ENCODE measurements at regions not wholly inside any gene's neighbourhood (a gene's known extent, or its start where the extent isn't known, plus 50 kb on each side); places are given as distances from the start of the nearest gene placed in this dataset.
A peak's percentile ranks its signal among the peaks of the same experiment; 100 is the strongest.

GRCh38 chr12:41942354-41942753 is 202.3 kb downstream of the GXYLT1 start:
- H3K4me3 ChIP-seq (ENCODE audit: low read depth, low read length) = no peak overlapping the region
- TF ChIP-seq CTCF (IDR thresholded peaks at IDR 0.05; ENCODE audit: insufficient read depth, low read depth, low read length, missing control alignments) = no peak
- DNase-seq (ENCODE audit: low read depth) = no peak

GRCh38 chr12:41941079-41941478 is 203.6 kb downstream of the GXYLT1 start:
- H3K4me3 ChIP-seq (ENCODE audit: low read depth, low read length) = no peak overlapping the region
- no peak for DNase-seq (ENCODE audit: low read depth)
- no peak for TF ChIP-seq CTCF (IDR thresholded peaks at IDR 0.05; ENCODE audit: insufficient read depth, low read depth, low read length, missing control alignments)

- DNase-seq (ENCODE audit: low read depth) = no peak
- H3K4me3 ChIP-seq (ENCODE audit: low read depth, low read length) = no peak overlapping the region
- TF ChIP-seq CTCF (IDR thresholded peaks at IDR 0.05; ENCODE audit: insufficient read depth, low read depth, low read length, missing control alignments) = no peak
Measured at GRCh38 chr12:41940571-41940970, 204.1 kb downstream of the GXYLT1 start.

GRCh38 chr12:41936333-41936732 is 208.3 kb downstream of the GXYLT1 start:
- no peak overlapping the region for H3K4me3 ChIP-seq (ENCODE audit: low read depth, low read length)
- TF ChIP-seq CTCF (IDR thresholded peaks at IDR 0.05; ENCODE audit: insufficient read depth, low read depth, low read length, missing control alignments) = no peak
- no peak for DNase-seq (ENCODE audit: low read depth)

- TF ChIP-seq CTCF (IDR thresholded peaks at IDR 0.05; ENCODE audit: insufficient read depth, low read depth, low read length, missing control alignments) = no peak
- no peak overlapping the region for H3K4me3 ChIP-seq (ENCODE audit: low read depth, low read length)
- no peak for DNase-seq (ENCODE audit: low read depth)
Measured at GRCh38 chr12:41935911-41936310, 208.8 kb downstream of the GXYLT1 start.

- H3K4me3 ChIP-seq (ENCODE audit: low read depth, low read length) = no peak overlapping the region; the same call in 1 of the 2 replicates
- peak; percentile 18 for DNase-seq (ENCODE audit: low read depth)
- no peak for TF ChIP-seq CTCF (IDR thresholded peaks at IDR 0.05; ENCODE audit: insufficient read depth, low read depth, low read length, missing control alignments)
Measured at GRCh38 chr12:41932470-41932991, 212.1 kb downstream of the GXYLT1 start.

- H3K4me3 ChIP-seq (ENCODE audit: low read depth, low read length) = no peak overlapping the region
- no peak for DNase-seq (ENCODE audit: low read depth)
- TF ChIP-seq CTCF (IDR thresholded peaks at IDR 0.05; ENCODE audit: insufficient read depth, low read depth, low read length, missing control alignments) = no peak
Measured at GRCh38 chr12:41930866-41931437, 213.7 kb downstream of the GXYLT1 start.
